ENCODE measurements at regions not wholly inside any gene's neighbourhood (a gene's known extent, or its start where the extent isn't known, plus 50 kb on each side); places are given as distances from the start of the nearest gene placed in this dataset.
"Not testable (repeated sequence)": the region's sequence is repeated elsewhere in the genome, so short reads cannot be mapped to it uniquely, and the experiment has no call there.

GRCh38 chr10:28733245-28733644, 55.9 kb downstream of the BAMBI start:
- no peak for DNase-seq

GRCh38 chr10:28733647-28734046, 56.3 kb downstream of the BAMBI start:
- no peak for DNase-seq

DNA sequence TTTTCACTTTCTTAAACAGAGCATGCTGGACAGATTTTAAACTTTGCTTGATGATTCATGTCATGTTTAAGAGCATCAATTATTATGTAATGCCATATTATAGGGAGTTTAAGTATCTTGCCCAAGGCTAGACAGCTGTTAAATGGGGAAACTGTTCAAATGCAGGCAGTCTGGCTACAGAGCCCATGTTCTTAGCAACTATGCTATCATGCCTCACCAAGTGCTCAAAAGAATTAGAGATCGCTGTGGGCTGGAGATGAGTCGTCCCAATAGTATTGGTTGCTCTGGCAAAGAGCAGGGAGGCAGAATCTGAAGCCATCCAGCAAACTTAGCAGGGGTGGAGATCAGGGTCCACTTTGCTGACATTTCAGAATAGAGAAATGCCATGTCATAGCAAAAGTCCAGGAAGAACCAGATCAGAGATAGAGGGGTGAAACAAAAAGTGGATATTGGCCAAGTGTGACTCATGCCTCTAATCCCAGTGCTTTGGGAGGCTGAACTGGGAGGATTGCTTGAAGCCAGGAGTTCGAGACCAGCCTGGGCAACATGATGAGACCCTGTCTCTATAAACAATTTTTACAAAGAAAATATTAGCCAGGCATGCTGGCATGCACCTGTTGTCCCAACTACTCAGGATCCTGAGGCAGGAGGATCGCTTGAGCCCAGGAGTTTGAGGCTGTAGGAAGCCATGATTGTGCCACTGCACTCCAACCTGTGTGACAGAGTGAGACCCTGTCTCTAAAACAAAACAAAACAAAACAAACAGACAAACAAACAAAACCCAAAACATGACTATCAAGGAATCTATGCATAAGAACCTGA, 57.8 kb downstream of the BAMBI start:
- peak; percentile 51 for DNase-seq

- DNase-seq, result no peak
Observed at GRCh38 chr10:28737096-28737495, 59.8 kb downstream of the BAMBI start.

GRCh38 chr10:28738200-28738599, 60.9 kb downstream of the BAMBI start:
- DNase-seq, result no peak

DNA sequence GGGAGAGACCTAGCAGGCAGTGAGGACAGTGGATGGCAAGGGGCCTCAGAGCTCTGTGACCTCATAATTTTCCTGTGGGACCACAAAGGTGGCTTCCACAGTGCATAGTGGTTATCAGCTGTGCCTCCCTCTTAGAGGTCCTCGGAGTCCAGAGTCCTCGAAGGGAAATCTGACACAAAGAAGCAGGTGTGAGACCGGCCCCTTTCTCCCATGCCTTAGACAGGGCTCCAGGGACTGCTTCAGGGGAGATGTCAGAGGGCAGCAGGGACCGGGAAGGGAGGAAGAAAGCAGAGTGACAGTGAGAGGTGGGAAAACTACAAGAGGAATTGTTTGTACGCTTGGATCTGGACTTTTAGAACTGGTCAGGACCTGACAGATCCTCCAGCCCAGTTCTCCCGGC, 66.3 kb downstream of the BAMBI start:
- DNase-seq, result no peak

- DNase-seq, result no peak
Observed at GRCh38 chr10:28744069-28744768, 66.9 kb downstream of the BAMBI start.

GRCh38 chr10:28754930-28755718, 77.8 kb downstream of the BAMBI start:
- DNase-seq, result no peak

DNA sequence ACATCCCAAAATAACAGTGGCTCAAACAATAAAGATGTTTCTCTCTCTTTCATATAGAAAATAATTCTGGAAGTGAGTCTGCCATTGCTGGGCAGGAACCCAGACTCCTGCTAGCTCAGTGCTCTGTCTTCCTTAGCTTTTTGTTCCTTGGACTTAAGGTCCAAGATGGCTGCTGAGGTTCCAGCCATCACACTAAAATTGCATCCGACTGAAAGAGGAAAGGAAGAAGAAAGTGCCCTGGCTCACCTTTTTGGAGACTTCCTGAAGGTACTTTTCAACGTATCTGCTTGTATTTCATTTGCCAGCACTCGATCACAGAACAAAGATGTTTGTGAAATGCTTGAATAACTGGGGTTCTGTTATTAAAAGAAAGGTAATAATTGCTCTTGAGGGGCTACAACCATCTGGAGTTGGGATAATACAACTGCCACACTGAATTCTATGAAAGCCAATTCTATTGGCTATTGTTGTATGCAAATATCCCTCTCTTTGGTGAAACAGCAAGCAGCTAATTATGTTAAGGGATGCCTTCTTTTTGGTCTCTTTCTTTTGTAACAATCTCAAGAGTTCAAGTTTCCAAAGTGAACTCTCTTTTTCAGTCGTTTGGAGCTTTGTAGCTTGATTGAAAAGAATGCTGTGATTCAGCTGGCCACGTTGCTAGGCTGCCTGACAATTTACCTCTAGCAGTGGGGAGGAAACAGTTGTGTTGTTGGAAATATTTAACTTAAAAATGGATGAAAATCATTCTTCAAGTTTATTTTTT, 83.9 kb downstream of the BAMBI start:
- no peak for DNase-seq

- DNase-seq, result no peak
Observed at GRCh38 chr10:28763471-28764170, 86.3 kb downstream of the BAMBI start.

- DNase-seq, result no peak
Observed at GRCh38 chr10:28765641-28766040, 88.3 kb downstream of the BAMBI start.

DNA sequence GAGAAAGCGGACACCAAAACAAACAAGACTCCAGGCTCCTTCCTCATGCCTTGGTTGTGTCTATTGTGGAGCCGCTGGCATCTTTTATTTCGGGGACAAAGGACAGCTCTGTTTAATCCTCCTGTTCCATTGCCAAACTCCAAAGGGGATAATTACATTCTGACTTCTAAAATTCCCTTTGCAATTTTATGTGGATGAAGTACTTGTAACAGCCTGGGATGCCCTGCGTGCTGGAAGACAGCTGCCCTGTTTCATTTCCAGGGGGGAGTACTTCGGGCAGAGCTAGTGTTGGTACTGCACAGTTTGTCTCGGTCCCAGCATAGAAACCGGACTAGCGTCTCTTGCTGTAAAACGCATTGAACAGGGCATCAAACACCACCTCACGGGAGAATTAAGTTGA, 90.9 kb downstream of the BAMBI start:
- DNase-seq, result no peak

GRCh38 chr10:28769091-28769604, 91.8 kb downstream of the BAMBI start:
- DNase-seq, result no peak

- DNase-seq, result not testable (repeated sequence)
Observed at GRCh38 chr10:28771580-28772090, 94.3 kb downstream of the BAMBI start.

DNA sequence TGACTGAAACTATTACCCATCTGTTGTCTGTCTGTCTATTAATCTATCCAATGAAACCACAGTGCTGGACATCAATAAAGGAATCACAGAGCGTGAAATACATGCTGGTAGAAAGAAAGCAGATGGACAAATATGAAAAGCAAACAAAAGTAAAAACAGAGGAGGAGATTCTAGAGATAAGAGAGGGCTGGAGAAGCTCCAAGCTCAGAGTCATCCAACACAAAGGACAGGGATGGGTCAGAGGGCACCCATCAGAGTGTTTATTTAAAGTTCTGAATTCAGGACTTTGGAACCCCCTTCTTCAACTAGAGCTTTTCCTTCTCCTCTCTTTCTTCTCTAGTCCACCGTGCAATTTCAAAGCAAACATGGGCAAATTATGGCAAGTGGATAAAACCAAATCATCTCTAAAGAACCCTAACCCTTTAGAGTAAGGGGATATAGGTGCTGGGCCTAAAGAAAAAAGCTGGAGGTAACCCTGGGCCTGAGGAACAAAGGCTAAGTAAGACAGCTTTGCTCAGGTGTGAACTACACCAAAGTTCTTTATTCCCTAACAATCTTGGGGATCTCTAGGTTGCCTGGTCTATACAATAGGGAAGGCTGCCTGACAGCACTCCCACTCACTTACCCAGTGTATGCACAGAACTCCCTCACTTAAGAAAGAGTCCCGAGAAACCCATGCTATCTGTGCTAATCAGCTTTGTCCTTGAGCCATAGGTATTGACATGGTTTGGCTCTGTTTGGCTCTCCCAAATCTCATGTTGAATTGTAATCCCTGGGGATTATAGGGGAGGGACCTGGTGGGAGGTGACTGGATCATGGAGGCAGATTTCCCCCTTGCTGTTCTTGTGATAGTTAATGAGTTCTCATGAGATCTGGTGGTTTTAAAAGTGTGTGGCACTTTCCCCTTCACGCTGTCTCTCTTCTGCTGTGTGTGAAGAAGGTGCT, 97.0 kb downstream of the BAMBI start:
- DNase-seq, result no peak

GRCh38 chr10:28775773-28776172, 98.5 kb downstream of the BAMBI start:
- DNase-seq, result no peak

- no peak for DNase-seq
Observed at GRCh38 chr10:28776519-28776918, 99.2 kb downstream of the BAMBI start.

DNA sequence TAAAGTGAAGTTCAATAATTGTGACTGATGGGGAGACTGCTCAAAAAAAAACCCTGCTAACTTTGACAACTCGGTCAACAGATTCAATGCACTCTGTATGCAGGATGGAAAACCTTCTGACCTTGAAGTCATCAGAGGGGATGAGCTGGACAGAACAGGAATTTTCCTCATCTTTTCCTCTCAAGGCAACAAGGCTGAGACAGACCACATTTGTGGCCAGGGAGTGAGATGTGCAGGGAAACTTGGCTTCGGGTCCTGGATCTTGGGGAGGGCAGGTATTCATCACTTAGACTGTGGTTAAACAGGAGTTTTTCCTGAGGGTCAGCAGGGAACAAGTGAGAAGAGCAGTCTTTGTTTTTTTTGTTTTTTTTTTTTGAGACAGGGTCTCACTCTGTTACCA, 100.6 kb downstream of the BAMBI start:
- DNase-seq, result no peak

DNA sequence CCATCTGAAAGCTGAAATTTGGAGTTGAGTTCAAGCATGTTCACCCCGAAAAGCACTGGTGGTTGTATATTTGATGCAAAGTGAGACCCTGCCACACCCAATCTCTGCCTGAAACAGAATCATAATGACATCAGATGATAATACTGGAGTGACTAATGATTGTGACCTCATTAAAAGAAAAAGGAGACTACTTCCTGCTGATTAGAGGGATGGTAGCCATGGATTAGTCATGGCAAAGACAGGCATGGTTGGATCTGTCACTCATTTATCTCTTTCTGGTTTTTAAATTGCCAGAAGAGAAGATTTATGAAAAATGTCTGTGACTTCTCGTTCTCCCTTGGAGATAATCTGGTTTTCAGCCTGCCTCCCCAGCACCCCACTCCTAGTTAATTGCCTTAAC, 101.2 kb downstream of the BAMBI start:
- DNase-seq, result no peak

DNA sequence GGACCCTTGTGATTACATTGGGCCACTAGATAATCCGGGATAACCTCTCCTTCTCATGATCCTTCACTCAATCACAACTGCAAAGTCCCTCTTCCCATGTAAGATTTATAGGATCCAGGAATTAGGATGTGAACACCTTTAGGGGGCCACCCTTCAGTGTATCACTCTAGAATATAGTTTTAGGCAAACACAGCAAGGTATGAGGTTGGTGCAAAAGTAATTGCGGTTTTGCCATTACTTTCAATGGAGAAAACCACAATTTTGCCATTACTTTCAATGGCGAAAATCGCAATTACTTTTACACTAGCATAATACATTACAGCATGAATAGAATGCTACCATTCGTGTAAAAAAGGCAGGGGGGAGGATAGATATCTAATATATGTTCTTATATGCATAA, 104.0 kb downstream of the BAMBI start:
- no peak for DNase-seq

All from skin of body (tissue), 1 donor.